GM21423 (cell line): ENCODE measurements at regions not wholly inside any gene's neighbourhood (a gene's known extent, or its start where the extent isn't known, plus 50 kb on each side); places are given as distances from the start of the nearest gene placed in this dataset.
"Not testable (repeated sequence)": the region's sequence is repeated elsewhere in the genome, so short reads cannot be mapped to it uniquely, and the experiment has no call there.

Source experiments
- ATAC-seq: cut with Tn5 transposase; IDR thresholded peaks from one replicate; pipeline ENCODE4 v1.9.1; 2021; ENCODE audit warnings: mild to moderate bottlenecking, moderate library complexity; ENCODE audit not compliant: unreplicated experiment

DNA sequence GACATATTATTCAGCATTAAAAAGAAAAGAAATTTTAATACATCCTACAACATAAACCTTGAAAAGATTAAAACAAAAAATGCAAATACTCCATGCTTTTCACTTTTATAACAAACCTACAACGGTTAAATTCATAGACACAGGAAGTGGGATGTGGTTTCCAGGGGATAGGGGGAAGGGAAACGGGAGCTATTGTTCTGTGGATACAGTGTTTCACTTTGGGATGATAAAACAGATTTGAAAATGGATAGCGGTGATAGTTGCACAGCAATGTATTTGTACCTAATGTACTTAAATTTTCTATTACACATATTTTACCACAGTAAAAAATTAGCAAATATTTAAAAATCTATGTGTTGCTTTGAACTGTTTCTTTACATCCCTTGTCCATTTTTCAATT is 368.0 kb downstream of the CDY2B start:
- not testable (repeated sequence) for ATAC-seq

DNA sequence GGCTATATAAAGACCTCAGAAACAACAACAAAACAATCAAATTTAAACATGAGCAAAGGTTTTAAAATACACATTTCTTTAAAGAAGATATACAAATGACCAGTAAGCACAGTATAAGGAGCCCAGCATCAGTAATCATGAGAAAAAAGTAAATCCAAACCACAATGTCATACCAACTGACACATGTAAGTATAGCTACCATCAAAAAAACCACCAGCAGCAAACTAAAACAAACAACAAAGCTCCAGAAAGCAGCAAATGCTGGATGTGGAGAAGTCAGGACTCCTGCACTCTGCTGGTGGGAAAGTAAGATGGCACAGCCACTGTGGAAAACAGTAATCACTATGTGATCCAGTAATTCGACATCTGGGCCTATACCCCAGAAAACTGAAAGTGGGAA is 368.5 kb downstream of the CDY2B start:
- not testable (repeated sequence) for ATAC-seq

DNA sequence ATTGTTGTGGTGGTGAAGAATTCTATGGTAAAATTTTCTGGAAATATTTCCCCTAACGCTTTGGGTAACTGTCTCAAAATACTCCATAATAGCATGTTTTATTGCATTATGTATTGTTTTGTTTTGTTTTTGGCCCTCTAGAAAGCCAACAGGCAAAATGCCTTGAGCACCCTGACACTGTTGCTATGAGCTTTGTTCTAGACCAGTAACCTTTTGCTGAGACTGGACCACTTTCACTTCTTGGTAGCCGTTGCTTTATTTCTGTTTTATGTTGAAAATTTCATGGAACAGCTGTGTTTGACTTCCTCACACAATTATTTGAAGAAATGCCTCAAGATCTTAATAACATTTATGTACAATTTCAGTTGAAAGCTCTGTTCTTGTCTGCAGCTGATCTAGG is 374.2 kb downstream of the CDY2B start:
- ATAC-seq: not testable (repeated sequence)

DNA sequence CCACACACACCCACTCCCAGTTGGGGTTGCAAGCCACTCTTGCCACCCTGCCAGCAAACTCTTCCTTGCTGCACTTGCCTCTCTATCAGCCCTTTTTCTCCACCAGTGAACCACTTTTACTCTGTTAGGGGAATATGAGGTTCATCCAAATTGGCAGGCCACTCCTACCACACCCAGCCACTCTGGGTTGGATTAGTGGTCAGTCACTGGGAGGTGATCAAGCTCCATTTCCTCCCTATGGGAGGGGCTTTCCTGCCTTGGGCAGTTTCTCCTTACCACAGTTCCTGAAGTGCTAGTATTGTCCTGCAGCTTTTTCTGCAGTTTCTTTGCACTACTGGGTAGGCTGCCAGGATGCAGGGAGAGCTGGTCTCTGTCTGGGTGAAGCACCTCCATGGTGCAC is 395.3 kb downstream of the CDY2B start:
- not testable (repeated sequence) for ATAC-seq

DNA sequence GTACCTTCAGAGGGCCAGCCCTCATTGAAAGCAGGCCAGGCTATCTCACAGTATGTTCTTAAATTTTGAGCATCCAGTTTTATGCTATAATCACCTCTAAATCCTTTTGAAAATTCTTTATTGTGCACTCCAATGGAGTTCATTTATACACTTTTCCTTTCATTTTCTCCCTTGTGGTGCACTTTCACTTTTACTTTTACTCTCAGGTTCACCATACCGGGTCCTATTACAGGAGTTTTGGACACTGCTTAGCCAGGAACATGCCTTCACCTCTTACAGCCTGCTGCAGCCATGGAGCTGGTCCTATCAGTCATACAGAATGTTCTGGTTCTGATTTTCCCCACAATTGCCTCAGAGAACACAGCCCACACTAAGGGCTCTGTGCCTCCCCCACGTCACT is 395.9 kb downstream of the CDY2B start:
- ATAC-seq: peak; percentile 77

DNA sequence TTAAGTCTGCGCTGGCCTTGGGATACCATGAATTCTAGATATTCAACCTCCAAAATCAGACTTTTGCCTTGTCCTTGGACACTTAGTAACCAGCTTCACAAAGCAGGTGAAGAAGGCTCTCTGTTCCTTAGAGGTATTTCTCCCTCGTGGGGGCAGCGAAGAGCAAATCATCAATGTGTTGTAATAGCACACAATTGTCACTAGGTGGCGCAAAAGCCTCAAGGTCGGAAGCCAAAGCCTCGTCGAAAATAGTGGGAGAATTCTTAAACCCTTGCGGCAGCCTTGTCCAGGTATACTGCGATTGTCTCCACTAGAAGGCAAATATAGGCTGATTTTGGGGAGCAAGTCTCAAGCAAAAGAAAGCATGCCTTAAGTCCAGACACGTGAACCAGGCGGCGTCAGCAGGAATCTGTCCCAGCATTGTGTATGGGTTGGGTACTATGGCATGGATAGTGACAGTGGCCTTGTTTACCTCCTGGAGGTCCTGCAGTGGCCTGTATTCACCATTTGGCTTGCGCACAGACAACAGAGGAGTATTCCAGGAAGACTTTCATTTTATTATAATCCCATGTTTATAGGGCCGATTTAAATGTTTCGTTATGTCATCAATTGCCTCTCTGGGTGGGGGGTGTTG is 398.5 kb downstream of the CDY2B start:
- not testable (repeated sequence) for ATAC-seq

DNA sequence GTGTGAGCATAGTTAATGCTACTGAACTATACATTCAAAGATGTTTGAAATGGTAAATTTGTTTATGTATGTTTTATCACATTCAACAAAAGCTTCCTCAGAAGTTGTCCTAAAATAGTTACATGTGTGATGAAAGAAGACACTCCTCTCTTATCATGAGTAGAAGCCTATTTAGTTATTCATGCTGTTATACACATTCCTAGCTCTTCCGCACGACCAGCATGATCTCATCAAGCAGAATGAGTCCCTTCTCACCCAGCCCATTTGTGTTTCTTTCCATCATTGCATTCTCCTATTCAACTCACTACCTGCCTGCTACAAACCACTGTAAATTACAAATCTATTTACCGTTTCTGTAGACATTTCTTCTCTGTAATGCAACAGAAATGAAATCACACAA is 408.0 kb downstream of the CDY2B start:
- ATAC-seq: not testable (repeated sequence)

DNA sequence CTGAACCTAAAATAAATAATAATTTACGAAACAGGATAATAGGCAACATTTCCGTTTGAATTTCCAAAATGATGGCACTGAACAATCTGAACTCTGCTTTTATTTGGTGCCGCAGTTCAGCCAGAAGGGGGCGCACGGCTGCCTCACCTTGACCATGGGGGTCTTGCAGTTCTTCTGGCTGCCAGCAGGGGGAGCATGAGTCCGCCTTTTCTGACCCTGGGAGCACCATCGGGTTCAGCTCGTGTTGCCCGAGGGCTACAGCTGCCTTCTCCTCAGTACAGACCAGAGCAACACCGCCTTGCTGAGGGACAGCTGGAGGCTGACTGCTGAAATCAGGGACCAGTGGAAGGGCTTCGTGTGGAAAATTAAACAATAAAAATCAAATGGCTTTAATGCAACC is 420.3 kb downstream of the CDY2B start:
- ATAC-seq: peak; percentile 85

DNA sequence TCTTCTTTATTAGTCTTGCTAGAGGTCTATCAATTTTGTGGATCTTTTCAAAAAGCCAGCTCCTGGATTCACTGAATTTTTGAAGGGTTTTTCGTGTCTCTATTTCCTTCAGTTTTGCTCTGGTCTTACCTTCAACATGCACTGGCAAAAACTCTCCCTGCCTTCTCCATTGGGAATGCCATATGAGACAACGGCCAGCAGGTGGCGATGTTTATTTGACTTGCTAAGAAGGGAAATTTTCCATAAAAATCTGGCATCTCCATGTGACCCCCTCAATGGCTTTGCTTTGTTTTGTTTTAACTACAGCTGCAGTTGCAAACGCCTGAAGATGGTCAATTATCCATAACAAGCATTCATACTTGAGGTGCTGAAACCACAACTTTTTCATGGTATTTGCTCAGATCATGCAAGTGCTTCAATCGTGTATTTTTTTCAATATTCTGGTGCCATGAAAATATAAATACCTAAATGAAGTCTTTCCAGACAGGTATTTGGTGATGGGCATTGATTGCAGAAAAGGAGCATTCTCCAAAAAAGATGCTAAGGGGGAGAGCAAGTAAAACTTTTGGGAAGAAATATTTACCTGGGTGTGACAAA is 449.4 kb downstream of the CDY2B start:
- ATAC-seq: no peak

DNA sequence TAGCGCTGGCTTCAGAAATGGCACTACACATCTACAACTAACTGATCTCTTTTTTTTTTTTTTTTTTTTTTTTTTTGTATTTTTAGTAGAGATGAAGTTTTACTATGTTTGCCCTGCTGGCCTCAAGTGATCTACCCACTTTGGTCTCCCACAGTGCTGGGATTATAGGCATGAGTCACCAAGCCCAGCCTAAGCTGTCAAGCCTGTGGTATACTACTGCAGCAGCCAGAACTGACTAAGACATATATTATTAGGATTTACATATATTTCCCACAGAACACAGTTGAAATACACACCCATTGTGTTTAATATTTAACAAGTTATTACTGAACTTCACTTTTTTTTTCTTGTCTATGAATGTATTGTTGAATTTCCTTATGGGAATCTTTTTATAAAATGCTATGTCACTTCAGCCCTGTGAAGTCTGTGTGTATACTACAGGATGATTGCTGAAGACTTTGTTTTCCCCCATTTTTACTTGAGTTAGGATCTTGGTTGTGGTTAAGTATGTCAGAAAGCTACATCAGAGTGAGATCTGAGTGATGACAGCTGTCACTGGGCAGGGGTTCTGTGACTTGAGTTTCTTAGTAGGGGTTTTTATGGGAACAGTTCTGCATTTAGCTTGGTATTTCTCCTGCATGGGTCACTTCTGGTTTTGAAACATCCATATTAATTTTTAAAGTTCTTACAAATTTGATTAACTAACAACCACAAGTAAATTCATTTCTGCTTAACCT is 481.5 kb downstream of the CDY2B start:
- ATAC-seq: no peak

DNA sequence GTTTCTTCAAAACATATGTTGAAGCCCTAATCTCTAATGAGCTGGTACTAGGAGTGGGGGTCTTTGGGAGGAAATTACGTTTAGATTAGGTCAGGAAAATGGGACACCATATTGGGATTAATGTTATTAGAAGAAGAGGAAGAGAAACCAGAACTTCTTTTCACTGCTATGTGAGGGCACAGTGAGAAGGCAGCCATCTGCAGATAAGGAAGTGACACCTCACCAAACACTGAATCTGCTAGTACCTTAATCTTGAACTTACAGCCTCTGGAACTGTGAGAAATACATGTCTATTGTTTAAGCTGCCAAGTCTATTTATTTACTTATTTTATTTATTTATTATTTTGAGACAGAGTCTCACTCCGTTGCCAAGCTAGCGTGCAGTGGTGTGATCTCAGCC is 482.4 kb downstream of the CDY2B start:
- no peak for ATAC-seq

DNA sequence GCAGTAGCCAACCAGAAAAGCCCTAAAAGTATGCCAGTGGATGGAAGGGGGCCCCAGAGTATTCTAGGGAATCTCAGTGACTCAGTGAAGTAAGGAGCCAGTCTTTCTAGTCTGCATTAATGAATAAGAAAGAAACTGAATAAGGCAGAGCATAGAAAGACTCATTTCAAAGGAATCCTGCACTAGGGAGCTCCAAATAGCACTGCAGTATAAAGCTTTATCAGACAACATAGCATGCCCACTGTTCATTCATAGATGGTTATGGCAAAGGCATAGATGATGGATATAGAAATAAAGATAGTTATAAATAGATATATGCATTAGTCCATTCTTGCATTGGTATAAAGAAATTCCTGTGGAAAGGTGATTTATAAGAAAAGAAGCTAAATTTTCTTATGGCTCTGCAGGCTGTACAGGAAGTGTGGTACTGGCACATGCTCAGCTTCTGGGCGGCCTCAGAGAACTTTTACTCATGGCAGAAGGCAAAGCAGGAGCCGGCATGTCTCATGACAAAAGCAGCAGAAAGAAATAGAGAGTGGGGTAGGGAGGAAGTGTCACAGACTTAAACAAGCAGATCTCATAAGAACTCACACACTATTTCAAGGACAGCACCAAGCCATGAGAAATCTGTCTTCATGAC is 498.5 kb downstream of the CDY2B start:
- ATAC-seq: no peak

DNA sequence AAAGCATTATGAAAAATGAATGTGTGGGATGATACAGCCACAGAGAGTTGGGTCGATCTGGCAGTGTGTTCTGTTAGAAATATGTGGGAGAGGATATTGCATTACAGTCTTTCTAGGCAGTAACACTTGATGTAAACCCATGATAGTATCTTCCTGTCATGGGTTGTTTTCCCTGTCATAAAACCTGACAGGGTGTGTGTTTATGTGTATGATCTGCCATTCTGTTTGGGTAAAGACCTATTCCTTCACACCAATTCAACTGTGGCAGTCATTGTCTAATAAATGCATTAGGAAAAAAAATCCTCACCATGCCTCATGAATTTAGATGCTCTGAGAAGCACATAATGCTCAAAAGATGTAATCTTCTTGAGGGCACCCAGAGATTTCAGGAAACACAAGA is 501.7 kb downstream of the CDY2B start:
- no peak for ATAC-seq

DNA sequence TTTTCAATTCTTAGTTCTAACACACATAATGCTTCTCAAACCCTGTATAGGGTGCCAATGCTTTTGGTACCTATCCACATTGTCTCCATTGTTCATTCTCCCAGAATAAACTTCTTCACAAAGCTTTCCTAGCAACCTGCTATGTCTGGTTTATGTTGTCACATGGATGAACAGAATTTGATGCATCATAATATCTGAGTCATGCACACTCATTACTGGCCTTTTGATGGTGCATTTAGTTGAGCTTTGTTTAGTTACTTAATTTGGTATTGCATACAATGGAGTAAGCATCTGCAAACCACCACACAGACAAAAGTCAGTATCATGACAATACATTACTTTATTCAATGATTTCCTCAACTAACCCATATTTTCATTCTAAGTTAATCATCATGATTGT is 511.6 kb downstream of the CDY2B start:
- no peak for ATAC-seq

DNA sequence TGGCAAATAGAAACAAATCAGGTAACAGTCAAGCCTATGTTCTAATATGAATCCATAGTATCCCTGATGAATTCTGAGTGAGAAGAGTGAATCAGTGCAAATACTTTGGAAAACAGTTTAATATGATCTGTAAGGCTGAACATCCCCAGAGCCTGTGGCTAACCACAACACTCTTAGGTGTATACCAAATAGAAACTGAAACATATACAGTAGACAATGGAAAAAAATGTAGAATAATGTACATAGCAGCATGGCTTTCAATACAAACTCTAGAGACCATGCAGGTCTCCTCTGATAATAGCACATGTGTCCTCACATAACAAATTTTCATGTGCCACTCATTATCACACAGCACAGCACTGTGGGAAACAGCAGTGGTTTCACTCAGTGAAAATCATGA is 513.6 kb downstream of the CDY2B start:
- no peak for ATAC-seq

DNA sequence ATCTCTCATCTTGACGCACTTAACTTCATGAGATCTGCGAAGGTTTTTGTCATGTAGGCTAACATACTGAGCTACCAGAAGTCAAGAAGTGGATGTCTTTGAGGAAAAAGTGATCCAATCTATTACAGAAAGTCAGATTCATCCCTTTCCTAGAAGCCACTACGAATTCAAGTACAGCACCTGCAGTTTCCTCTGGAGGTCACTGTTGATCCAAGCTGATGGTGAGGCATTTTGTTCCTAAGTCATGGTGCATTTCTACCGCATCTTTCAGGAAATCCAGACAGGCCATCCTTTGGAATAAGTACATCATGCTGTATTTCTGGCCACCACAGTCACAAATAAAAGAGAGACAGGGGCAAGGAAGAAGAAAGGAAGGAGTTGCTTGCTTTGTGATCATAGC is 541.0 kb downstream of the CDY2B start:
- no peak for ATAC-seq

DNA sequence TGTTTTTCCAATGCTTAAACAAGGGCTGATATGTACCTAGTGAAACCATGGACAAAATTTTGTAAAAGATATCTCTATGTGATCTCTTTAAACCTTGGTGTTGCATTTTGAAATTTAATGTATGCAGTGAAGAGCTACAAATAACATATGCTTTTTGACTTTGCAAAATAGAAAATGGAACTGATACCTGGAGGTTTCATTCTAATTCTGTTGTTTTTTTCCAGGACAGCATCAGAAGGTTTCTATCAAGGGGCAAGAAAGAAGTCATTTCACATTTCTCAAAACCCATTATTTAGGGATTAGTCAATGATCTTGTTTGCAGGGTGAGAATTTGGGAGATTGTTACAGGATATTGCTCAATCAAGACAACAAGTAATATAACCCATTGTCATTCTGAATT is 549.3 kb downstream of the CDY2B start:
- no peak for ATAC-seq

DNA sequence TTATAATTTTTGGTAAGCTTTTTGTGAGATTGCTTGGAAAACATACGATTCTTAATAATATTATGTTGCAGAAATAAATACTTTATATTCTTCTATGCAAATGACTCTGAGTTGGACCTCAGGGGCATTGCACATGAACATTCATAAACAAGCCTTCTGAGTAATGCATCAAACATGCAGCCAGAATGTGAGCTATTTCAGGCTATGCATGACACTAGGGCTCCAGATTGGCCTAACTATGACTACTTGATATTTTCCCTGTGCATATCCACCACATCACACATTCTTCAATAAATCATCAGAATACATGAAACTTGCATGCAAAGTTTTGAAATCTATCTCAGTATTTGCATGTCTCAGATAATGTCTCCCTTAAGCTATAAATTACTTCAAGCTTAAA is 560.1 kb downstream of the CDY2B start:
- ATAC-seq: no peak

DNA sequence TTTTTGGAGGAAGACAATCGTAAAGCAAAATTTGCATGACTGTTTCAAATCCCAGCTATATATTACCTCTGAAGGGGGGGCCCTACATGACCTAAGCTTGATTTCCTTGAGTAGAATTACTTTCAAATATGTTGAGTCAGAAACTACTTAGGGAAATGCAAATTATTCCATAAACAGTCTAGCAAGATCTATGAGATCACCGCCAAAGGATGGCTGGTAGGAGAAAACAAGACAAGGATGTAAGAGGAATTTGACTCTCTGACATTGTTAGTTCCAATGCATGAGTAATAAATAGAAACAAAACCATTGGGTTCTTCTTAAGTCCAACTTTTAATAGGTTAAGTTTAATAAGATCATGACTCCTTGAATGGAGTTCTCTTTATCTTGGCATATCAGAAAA is 561.4 kb downstream of the CDY2B start:
- ATAC-seq: no peak

DNA sequence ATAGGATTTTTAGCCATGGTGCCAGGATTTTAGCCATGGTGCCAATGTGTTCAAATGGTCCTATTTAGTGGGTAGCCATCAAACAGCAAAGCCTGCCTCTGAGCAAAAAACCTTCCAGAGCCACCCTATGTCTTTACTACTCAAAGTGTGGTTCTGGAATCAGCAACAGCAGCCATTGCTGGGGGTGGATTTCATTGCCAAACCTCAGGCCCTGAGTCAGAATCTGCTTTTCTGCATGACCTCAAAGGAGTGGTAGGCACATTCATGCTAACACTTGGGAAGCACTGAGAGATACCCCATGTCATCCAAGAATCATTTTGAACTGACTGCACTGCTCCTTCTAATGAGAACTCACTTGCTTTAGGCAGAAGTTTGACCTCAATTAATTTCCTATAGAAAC is 603.0 kb downstream of the CDY2B start:
- ATAC-seq: no peak

DNA sequence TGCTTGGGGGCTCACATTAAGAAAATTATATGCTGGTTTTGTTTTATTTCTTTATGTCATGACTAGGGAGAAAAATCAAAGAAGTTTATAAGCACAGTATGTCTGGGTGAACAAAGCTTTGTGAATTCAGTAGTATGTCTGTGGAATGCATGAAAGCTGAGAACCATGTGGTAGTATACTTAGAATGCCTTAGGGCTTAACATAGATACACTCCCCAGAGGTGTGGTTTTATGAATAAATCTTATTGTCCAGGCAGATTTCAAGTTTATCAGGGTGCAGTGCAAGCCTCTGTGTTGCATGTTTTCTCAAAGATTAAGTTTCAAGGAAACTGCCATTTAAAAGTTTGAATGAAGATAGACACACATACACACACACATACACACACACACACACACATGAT is 620.5 kb downstream of the CDY2B start:
- no peak for ATAC-seq

DNA sequence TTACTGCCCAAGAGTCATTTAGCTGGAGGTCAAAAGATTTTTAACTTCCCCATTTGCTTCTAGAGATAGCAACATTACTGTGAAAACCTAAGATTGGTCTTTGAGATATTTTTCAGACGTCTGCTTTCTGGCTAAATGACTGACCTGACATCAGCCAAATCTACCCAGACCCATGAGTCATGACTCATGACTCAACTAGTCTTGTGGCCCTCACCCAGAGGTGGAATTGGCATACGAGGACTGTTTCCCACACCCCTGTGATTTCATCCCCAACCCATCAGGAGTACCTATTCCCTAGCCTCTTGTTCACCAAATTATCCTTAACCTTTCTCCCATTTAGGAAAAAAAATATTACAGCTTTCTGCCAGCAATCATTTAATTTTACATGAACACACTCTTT is 641.6 kb downstream of the CDY2B start:
- ATAC-seq: no peak
